Pons (tissue), 1 donor: ENCODE measurements at regions not wholly inside any gene's neighbourhood (a gene's known extent, or its start where the extent isn't known, plus 50 kb on each side); places are given as distances from the start of the nearest gene placed in this dataset.

ENCODE experiments used
- DNase-seq: peaks from one replicate; pipeline ENCODE4 v3.0.0-alpha.2; 2016; ENCODE audit warnings: low spot score

DNA sequence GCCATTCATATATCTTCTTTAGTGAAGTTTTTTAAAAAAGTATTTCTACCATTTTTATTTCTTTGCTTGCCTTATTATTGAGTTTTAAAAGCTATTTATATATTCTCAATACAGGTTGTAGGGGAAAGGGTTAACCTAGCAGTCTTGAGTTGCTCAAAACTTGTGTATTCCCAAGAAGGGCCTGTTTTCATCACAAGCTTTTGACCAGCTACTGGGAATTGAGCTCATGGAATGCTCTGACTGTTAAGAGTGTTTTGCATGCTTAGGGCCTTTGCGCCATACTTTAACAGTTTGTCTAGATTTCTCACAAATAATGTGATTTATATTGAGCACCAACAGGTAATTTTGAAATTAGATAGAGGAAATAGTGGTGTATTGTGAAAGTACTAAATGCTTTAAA lies 72.0 kb upstream of the CALCR start:
- no peak for DNase-seq

DNA sequence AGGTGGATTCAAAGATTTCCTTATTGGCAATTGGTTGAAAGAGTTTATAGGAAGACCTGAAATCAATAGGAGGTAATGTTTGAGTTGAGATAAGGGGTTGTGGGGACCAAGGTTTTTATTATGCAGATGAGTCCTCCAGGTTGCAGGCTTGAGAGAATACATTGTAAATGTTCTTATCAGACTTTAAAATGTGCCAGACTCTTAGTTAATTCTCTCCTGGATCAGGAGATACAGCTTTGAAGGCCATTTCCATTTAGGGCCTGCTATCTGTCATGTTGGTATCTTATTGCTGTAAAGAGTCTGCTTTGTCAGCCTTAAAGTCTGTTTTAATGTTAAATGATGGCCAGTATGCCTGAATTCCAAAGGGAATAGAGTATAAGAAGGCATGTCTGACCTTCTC lies 61.8 kb upstream of the CALCR start:
- no peak for DNase-seq

DNA sequence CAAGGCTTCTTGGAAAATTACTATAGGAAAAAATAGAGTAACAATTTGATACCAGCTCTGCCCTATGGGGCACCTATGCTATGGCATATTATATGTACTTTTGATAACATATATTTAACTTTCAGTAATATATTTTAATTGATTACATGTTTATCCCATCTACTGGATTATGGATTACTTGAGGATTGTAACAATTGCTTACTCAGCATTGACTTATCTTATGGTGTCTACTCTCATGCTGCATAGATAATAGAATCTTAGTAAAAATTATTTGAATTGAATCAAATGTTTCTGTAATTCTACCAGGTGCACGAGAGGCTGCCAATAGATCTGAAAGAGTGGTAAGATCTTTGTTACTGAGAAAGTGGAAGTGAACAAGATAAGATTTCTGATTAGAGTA lies 57.8 kb upstream of the CALCR start:
- DNase-seq, result no peak

DNA sequence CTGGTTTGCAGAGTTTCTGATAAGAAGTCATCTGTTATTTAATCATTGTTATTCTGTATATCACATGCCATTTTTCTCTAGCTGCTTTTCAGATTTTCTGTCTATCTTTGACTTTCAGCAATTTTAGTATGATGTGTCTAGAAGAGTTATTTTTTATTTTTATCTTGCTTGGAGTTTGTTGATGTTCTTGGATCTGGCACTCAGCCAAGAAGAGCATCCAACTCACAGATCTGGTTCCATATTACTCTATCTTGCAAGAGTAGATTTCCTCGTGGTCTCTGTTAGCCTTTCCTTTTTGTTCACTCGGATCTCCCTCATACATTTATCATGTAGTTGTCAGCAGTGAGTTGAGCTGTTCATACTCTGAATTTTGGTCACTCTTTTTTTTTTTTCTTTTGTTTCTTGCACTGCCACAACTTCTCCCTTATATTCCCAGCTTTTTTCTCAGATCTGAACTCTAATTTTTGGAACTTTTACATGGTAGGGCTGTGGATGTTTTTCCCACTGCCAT lies 54.8 kb upstream of the CALCR start:
- no peak for DNase-seq

DNA sequence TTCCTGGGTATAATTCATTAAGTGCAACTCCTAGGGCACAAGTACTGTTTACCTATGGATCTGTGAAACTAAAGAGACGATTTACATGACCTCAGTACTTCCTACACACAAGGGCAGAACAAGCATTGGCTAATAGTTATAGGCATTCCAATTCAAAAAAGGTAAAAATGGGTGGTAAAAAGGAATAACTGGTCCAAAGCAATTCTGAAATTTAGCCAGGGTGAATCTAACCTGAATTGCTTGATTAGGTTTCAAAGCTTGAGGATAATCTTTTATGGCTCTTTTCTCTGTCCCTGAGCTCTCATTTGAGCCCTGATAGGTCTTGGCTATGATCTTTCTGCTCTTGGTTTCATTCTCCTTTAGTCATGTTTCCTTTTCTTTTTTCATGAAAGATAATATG lies 52.3 kb upstream of the CALCR start:
- DNase-seq, result no peak
